ENCODE measurements at regions not wholly inside any gene's neighbourhood (a gene's known extent, or its start where the extent isn't known, plus 50 kb on each side); places are given as distances from the start of the nearest gene placed in this dataset.

GRCh38 chr16:63298993-63299392 is 1262.8 kb upstream of the CDH8 start:
- no peak overlapping the region for H3K4me3 ChIP-seq (ENCODE audit: low read depth, low read length)
- no peak for DNase-seq (ENCODE audit: low read depth)

DNA sequence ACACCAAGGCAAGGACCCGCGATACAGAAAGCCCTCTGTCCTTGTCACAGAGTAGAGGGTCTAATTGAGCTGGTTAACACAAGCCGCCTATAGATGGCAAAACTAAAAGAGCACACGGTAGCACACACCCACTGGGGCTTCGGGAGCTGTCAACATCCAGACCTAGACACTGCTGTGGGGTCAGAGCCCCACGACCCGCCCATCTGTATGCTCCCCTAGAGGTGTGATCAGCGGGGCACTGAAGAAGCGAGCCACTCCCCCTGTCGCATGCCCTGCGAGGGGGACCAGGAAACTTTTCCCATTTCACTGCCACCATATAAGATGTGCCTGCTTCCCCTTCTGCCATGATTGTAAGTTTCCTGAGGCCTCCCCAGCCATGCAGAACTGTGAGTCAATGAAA is 1255.8 kb upstream of the CDH8 start:
- no peak overlapping the region for H3K4me3 ChIP-seq (ENCODE audit: low read depth, low read length)
- no peak for DNase-seq (ENCODE audit: low read depth)

DNA sequence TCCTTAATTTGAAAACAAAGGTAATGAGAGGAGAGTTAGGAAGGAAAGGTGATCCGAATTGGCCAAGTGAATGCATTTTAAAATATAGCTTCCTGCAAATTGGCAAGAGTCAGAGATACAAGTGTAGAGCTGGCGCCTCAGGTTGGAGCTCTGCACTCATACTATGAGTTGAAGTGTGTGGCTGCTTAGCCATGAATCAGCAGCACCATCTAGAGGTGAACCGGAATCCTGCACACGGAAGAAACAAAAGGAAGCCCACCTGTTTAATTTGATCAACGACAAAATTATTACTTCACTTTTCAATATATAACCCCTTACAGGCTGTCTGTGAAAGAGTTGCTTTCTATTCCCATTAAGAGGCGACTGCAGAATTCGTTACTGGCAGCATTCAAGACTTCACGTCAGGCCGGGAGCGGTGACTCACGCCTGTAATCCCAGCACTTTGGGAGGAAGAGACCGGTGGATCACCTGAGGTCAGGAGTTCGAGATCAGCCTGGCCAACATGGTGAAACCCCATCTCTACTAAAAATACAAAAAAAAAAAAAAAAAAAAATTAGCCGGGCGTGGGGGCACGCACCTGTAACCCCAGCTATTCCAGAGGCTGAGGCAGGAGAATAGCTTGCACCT is 1253.7 kb upstream of the CDH8 start:
- no peak for DNase-seq (ENCODE audit: low read depth)

GRCh38 chr16:63287401-63287800 is 1251.2 kb upstream of the CDH8 start:
- H3K4me3 ChIP-seq (ENCODE audit: low read depth, low read length) = no peak overlapping the region
- no peak for DNase-seq (ENCODE audit: low read depth)

More for the DNA sequence above, 1253.7 kb upstream of the CDH8 start:
- no peak overlapping the region for H3K4me3 ChIP-seq (ENCODE audit: low read depth, low read length)

DNA sequence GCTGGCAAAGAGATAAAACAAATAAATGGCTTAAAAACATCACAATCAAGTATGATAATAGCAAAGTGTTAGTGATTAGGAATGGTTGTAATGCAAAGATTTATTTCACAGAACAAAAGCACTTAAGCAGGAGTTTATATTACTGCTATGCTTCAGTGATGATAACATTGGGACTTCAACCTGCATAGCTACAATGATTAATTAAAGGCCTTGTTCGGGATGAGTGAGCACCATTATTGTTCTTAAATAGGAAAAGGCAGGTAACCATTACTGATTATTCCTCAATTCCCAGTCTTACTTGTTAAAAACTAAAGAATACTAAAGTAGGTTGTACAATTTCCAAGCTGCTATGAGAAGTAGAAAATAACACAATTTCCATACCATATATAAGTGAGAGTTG is 1247.5 kb upstream of the CDH8 start:
- no peak overlapping the region for H3K4me3 ChIP-seq (ENCODE audit: low read depth, low read length)
- DNase-seq (ENCODE audit: low read depth) = no peak

GRCh38 chr16:63244631-63245030 is 1208.4 kb upstream of the CDH8 start:
- DNase-seq (ENCODE audit: low read depth) = no peak
- H3K4me3 ChIP-seq (ENCODE audit: low read depth, low read length) = no peak overlapping the region

GRCh38 chr16:63241497-63242028 is 1205.3 kb upstream of the CDH8 start:
- no peak overlapping the region for H3K4me3 ChIP-seq (ENCODE audit: low read depth, low read length)
- DNase-seq (ENCODE audit: low read depth) = no peak

GRCh38 chr16:63239065-63239570 is 1202.9 kb upstream of the CDH8 start:
- no peak for DNase-seq (ENCODE audit: low read depth)
- no peak overlapping the region for H3K4me3 ChIP-seq (ENCODE audit: low read depth, low read length)

DNA sequence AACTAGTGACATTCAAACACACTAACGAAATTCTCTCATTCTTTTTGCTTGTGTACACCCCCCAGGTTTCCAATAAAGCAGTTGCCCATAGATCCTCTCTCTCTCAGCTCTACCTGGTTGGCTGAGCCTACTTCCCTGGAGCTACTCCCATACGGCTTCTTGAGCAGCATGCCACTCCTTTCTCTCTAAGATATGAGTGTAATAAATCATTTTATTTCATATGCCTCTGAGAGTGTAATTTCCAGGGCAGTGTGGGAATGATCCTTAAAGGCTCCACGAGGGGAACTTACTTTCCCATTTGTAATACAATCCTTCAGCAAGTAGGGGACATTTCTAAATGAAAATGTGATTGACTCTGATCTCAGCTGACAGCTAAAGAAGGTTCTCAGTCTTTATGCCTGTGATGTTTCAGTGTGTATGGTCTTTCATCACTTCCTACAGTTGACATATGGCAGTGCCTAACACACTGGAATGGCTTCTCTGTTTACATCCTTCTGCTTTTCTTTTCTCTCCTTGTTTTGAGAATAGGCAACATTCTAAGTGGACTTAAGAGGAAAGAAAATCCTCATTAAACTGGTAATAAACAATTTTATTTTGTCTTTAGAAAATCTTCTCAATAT is 1194.3 kb upstream of the CDH8 start:
- H3K4me3 ChIP-seq (ENCODE audit: low read depth, low read length) = no peak overlapping the region
- DNase-seq (ENCODE audit: low read depth) = no peak

- no peak for DNase-seq (ENCODE audit: low read depth)
- H3K4me3 ChIP-seq (ENCODE audit: low read depth, low read length) = no peak overlapping the region
Observed at GRCh38 chr16:63228259-63228658, 1192.0 kb upstream of the CDH8 start.

DNA sequence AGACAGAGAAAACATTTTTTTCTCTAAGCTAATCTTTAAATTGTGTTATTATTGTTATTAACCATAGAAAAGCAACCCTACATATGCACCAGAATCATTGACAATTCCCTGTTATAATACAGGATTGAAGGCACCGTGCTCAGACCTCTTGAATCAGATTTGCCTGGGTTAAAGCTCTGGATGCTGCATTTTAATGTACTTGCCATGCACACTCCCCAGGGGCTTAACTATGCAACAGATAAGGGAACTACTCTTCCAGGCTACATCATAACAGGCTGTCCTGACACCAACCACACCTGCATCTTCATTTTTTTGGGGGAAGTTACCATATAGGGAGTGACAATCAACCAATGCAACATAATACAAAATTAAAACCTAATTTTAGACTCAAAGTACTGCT is 1187.6 kb upstream of the CDH8 start:
- no peak overlapping the region for H3K4me3 ChIP-seq (ENCODE audit: low read depth, low read length)
- no peak for DNase-seq (ENCODE audit: low read depth)

GRCh38 chr16:63216696-63217423 is 1180.6 kb upstream of the CDH8 start:
- DNase-seq (ENCODE audit: low read depth) = no peak
- H3K4me3 ChIP-seq (ENCODE audit: low read depth, low read length) = no peak overlapping the region

DNA sequence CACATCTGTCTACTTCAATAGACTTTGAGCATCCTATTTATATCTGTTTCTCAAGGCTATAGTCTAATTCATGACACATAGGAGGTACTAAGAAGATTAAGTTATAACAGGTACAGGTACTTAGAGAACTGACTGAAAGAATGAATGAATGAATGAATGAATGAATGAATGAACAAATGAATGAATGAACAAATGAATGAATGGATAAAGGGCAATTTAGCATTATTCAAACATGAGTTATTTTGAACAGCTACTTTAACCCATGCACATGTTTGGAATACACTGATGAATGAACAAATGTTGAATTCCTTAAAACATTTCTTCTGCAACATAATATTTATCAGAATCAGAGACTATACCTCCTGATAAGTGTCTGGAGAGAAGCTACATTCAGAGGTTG is 1165.6 kb upstream of the CDH8 start:
- no peak for DNase-seq (ENCODE audit: low read depth)
- H3K4me3 ChIP-seq (ENCODE audit: low read depth, low read length) = no peak overlapping the region

- DNase-seq (ENCODE audit: low read depth) = no peak
- H3K4me3 ChIP-seq (ENCODE audit: low read depth, low read length) = no peak overlapping the region
Observed at GRCh38 chr16:63200940-63201339, 1164.7 kb upstream of the CDH8 start.

GRCh38 chr16:63195336-63195735 is 1159.1 kb upstream of the CDH8 start:
- no peak for DNase-seq (ENCODE audit: low read depth)
- no peak overlapping the region for H3K4me3 ChIP-seq (ENCODE audit: low read depth, low read length)

DNA sequence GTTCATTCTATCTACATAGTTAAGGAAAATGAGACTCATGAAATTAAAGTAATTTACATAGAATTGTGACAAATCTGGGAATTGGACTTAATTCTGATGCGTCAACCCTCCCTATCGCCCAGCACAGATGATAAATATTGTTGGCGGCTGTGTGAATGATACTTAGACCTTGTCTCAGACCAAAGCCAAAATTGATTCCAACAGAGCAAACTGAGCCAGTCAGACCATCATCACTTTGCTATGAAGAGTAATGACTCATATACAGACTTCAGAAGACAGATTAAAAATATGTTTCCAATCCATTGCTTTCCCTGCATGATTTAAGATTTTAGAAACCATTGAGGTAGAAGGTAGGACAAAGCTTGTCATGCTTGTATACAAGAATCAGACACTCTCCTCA is 1156.7 kb upstream of the CDH8 start:
- no peak overlapping the region for H3K4me3 ChIP-seq (ENCODE audit: low read depth, low read length)
- no peak for DNase-seq (ENCODE audit: low read depth)

GRCh38 chr16:63188086-63188771 is 1152.0 kb upstream of the CDH8 start:
- H3K4me3 ChIP-seq (ENCODE audit: low read depth, low read length) = no peak overlapping the region
- DNase-seq (ENCODE audit: low read depth) = no peak

GRCh38 chr16:63187638-63188037 is 1151.4 kb upstream of the CDH8 start:
- H3K4me3 ChIP-seq (ENCODE audit: low read depth, low read length) = no peak overlapping the region
- DNase-seq (ENCODE audit: low read depth) = no peak

- H3K4me3 ChIP-seq (ENCODE audit: low read depth, low read length) = no peak overlapping the region
- no peak for DNase-seq (ENCODE audit: low read depth)
Observed at GRCh38 chr16:63185235-63185780, 1149.1 kb upstream of the CDH8 start.

GRCh38 chr16:63183743-63184142 is 1147.5 kb upstream of the CDH8 start:
- no peak for DNase-seq (ENCODE audit: low read depth)

More at GRCh38 chr16:63183743-63184142, 1147.5 kb upstream of the CDH8 start:
- H3K4me3 ChIP-seq (ENCODE audit: low read depth, low read length) = no peak overlapping the region

All from skeletal muscle cell (primary cell).